ENCODE measurements at regions not wholly inside any gene's neighbourhood (a gene's known extent, or its start where the extent isn't known, plus 50 kb on each side); places are given as distances from the start of the nearest gene placed in this dataset.

DNA sequence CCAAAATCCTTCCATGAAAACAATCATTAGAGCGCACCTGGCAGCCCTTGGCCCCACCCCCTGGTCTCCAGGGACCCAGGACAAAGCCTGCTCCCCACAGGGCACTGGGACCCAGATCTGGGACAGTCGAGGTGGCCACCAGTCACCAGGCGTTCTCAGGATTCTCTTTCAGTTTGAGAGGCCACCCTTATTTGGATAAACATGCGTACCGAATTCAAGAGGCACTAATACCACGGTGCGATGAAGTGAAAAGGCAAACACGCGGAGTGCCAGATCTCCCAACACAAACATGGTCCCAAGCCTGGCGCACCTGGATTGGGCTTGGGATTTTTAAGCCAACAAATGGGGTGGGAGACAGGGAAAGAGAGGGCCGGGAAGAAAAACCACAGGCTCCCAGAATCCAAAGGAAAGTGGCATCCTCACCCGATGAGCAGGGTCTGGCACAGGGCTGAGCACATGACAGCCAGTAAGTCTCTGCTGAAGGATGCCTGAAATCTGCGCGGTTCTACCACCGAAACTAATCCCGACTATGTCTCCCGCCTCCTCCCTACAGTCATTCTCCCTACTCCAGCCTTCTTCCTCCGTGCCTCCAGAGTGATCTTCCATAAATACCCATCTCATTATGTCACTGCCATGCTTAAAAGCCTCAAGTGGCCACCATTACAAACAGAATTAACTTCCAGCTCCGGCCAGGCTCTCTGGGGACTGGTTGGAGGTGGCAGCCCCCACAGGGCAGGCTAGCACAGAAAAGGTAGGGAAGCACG, 60.9 kb upstream of the KLHL29 start:
- no peak for FAIRE-seq

DNA sequence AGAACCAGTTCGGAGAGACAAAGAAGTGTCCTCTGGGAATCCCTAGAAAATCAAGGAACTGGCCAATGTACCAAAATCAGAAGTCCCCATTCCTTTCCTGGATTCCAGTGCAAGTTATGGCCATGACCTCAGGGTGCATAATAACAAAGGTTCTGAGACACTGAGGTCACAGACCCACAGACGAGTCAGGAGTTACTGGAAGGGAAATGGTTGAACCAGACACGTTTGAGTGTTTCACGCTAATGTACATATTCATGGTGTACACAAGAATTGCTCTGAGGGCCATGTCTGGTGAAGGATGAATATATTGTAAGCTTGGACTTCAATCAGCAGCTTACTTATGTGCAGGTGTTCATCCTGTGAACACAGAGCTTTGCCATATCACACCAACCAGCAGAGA, 58.6 kb upstream of the KLHL29 start:
- FAIRE-seq, result no peak

- no peak for FAIRE-seq
Observed at GRCh38 chr2:23327416-23327815, 57.6 kb upstream of the KLHL29 start.

- no peak for FAIRE-seq
Observed at GRCh38 chr2:23327887-23328286, 57.1 kb upstream of the KLHL29 start.

GRCh38 chr2:23330214-23330613, 54.8 kb upstream of the KLHL29 start:
- FAIRE-seq, result no peak
